Activated naive CD8-positive, alpha-beta T cell treated with anti-CD3 and anti-CD28 coated beads for 36 hours (primary cell): ENCODE measurements at regions not wholly inside any gene's neighbourhood (a gene's known extent, or its start where the extent isn't known, plus 50 kb on each side); places are given as distances from the start of the nearest gene placed in this dataset.
"Not testable (repeated sequence)": the region's sequence is repeated elsewhere in the genome, so short reads cannot be mapped to it uniquely, and the experiment has no call there.

Source experiments
- DNase-seq: peaks from one replicate; pipeline ENCODE4 v3.0.0; 2021
- H3K27ac Mint-ChIP-seq: one replicate; pipeline ENCODE4 v1.8.0; 2022; ENCODE audit warnings: mild to moderate bottlenecking, moderate library complexity, mixed read lengths
- H3K27me3 Mint-ChIP-seq: one replicate; pipeline ENCODE4 v1.8.0; 2022; ENCODE audit warnings: mild to moderate bottlenecking, mixed read lengths
- H3K36me3 Mint-ChIP-seq: one replicate; pipeline ENCODE4 v1.8.0; 2021; ENCODE audit warnings: mild to moderate bottlenecking, mixed read lengths
- H3K4me1 Mint-ChIP-seq: one replicate; pipeline ENCODE4 v1.8.0; 2021; ENCODE audit warnings: mixed read lengths
- H3K4me3 Mint-ChIP-seq: one replicate; pipeline ENCODE4 v1.8.0; 2022; ENCODE audit warnings: mild to moderate bottlenecking, moderate library complexity, mixed read lengths
- H3K9me3 Mint-ChIP-seq: one replicate; pipeline ENCODE4 v1.8.0; 2022; ENCODE audit warnings: mixed read lengths

DNA sequence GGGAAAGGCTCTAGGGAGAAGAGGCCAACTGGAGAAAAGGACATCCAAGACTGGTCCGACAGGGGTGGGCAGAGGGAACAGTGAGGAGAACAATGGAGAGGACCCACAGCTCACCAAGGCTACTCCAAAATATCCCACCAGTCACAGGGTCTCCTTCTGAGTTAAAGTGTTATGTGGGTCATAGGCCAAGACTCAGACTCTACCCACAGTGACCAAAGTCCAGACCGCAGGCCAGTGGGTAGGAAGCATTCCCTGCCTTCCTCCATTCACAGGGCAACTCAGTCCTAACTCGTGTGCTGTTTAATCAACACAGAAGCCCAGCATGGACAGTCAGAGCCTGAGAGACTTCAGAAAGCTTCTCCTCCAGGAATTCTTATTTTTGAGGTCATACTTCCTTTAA is 260.6 kb downstream of the SMAD2 start:
- H3K4me3 Mint-ChIP-seq = no peak overlapping the region
- H3K27ac Mint-ChIP-seq = no peak overlapping the region
- no peaks in the 10 kb centered on the region for H3K36me3 Mint-ChIP-seq
- DNase-seq = no peak
- no peaks in the 10 kb centered on the region for H3K9me3 Mint-ChIP-seq
- peaks cover 19% of the 10 kb centered on the region for H3K27me3 Mint-ChIP-seq
- no peaks in the 10 kb centered on the region for H3K4me1 Mint-ChIP-seq

DNA sequence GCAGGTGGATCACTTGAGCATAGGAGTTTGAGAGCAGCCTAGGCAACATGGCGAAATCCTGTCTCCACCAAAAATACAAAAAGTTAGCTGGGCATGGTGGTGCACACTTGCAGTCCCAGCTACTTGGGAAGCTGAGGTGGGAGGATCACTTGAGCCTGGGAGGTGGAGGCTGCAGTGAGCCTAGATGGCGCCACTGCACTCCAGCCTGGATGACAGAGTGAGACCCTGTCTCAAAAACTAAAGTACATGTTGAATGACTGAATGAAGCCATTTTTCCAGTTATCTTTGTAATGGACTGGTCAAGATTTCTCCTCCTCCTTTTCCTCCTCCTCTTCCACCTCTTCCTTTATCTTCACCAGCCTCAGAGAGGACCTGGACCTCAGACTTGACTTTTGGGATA is 272.0 kb downstream of the SMAD2 start:
- Mint-ChIP-seq H3K27me3 (no peaks in the 10 kb centered on the region), H3K4me3 (no peak overlapping the region), H3K4me1 (no peaks in the 10 kb centered on the region), H3K36me3 (no peaks in the 10 kb centered on the region), H3K27ac (no peak overlapping the region), H3K9me3 (peaks cover 6% of the 10 kb centered on the region)
- DNase-seq = no peak

DNA sequence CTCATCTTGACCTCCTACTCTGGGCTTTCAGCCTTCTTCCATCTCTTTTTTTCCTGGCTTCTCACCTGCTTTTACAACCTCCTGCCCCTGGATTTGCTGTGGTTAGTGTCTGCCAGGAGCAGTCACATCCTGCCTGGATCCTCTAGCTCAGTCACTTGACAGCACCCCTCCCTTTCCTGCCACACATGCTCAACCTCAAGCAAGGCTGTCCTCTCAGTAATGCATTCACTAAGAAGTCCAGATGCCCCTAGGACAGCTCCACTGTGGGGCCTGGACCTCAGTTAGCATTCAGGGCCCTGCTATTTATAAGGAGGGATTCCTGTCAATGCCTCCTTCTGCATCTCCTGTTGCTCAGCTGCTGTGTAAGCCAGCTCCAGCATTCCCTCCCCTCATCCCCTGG is 275.5 kb downstream of the SMAD2 start:
- Mint-ChIP-seq H3K4me1 (no peaks in the 10 kb centered on the region), H3K4me3 (no peak overlapping the region), H3K9me3 (peaks cover 4% of the 10 kb centered on the region), H3K27me3 (no peaks in the 10 kb centered on the region), H3K27ac (no peak overlapping the region), H3K36me3 (no peaks in the 10 kb centered on the region)
- DNase-seq = no peak

DNA sequence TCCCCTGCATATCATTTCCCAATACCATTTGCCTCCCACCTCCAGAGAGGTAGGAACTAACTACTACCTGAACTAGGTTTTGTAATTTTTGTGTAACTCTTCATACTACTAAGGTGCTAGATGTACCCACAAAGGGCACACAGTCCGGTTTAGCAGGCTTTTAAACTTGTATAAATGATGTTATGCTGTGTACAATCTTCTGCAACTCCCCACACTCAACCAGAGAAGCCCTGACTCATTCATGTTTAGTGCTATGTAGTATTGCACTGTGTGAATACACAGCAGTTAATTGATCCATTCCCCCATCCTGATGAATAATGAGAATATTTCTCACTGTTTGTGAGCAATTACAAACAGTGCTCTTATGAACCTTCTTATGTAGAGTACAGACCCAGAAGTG is 285.6 kb downstream of the SMAD2 start:
- H3K9me3 Mint-ChIP-seq = no peaks in the 10 kb centered on the region
- no peaks in the 10 kb centered on the region for H3K36me3 Mint-ChIP-seq
- no peak overlapping the region for H3K27ac Mint-ChIP-seq
- no peaks in the 10 kb centered on the region for H3K4me1 Mint-ChIP-seq
- H3K4me3 Mint-ChIP-seq = no peak overlapping the region
- peaks cover 9% of the 10 kb centered on the region for H3K27me3 Mint-ChIP-seq
- DNase-seq = no peak

DNA sequence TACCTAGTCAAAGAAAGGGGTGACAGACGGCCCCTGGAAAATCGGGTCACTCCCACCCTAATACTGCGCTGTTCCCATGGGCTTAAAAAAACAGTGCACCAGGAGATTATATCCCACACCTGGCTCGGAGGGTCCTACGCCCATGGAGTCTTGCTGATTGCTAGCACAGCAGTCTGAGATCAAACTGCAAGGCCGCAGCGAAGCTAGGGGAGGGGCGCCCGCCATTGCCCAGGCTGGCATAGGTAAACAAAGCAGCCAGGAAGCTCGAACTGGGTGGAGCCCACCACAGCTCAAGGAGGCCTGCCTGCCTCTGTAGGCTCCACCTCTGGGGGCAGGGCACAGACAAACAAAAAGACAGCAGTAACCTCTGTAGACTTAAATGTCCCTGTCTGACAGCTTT is 292.9 kb downstream of the SMAD2 start:
- not testable (repeated sequence) for H3K27ac Mint-ChIP-seq, DNase-seq, H3K36me3 Mint-ChIP-seq, H3K4me1 Mint-ChIP-seq, H3K4me3 Mint-ChIP-seq, H3K9me3 Mint-ChIP-seq
- peaks cover 25% of the 10 kb centered on the region for H3K27me3 Mint-ChIP-seq

DNA sequence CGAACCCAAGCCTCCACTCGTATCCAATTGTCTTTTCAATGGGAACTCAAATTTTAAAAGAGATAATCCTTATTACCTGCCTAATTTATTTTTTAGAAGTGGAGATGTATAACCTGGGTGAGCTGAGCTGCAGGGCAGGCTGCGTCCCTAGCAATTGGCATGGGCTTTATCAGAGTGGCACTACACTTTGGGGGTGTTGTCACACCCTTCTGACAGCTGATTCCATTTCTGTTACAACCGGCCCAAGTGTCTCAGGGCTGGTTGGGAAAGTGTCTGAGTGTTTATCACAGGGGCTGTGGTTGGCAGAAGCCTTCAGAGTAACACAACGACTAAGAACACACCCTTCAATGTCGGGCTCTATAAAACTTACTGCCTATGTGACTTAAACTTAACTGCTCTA is 295.0 kb downstream of the SMAD2 start:
- Mint-ChIP-seq H3K4me3 (no peak overlapping the region), H3K27me3 (peaks cover 25% of the 10 kb centered on the region), H3K36me3 (no peaks in the 10 kb centered on the region), H3K4me1 (no peaks in the 10 kb centered on the region), H3K27ac (no peak overlapping the region), H3K9me3 (no peaks in the 10 kb centered on the region)
- DNase-seq = no peak

DNA sequence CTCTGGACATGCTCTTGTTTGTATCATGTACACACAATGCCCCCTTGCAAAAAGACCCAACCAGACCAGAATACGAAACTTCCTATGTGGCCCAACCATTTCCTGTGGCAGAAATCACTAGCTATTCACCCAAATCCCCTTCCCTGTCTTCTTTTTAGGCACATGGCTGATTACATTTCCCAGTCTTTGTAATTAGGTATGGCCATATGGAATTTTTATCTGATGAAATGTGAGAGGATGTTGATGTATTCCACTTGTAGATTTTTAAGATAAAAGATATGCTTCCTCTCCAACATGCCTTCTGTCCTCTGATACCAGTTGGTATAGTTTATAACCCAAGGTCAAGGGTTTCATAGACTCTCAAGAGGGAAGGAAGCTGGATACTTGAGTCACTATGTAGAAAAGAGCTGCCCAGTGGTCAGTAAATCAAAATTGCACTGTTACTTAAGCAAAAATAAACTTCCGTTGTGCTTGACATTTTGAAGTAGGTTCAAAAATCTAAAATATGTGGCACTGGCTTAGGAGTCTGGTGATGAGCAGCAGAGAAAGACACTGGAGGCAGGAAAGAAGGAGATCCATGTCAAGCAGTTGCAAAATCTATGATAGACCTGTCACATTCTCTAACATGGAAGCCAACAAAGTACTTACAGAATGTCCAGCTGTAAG is 297.4 kb downstream of the SMAD2 start:
- Mint-ChIP-seq H3K4me1 (no peaks in the 10 kb centered on the region), H3K27ac (no peak overlapping the region), H3K27me3 (peaks cover 30% of the 10 kb centered on the region), H3K9me3 (no peaks in the 10 kb centered on the region), H3K36me3 (no peaks in the 10 kb centered on the region), H3K4me3 (no peak overlapping the region)
- DNase-seq = no peak

DNA sequence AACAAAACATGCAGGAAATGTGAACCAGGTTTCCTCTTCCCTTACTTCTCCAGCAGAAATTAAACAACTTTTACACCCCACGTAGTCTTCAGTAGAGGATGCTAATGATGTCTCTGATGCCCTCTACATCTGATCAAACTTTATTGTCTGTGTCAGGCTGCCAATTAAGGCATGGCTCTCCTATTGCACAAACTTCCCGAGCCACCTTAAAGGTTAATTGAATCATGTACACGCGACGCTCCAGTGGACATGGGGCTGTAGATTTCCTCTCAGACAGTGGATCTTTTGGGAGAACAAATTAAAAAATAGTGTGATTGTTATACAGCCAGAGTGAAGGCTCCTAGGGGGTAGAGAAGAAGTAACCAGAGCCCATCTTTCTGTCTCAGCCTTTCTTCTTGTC is 301.6 kb downstream of the SMAD2 start:
- H3K9me3 Mint-ChIP-seq = no peaks in the 10 kb centered on the region
- H3K4me1 Mint-ChIP-seq = no peaks in the 10 kb centered on the region
- H3K27ac Mint-ChIP-seq = no peak overlapping the region
- H3K27me3 Mint-ChIP-seq = peaks cover 7% of the 10 kb centered on the region
- H3K4me3 Mint-ChIP-seq = no peak overlapping the region
- no peak for DNase-seq
- no peaks in the 10 kb centered on the region for H3K36me3 Mint-ChIP-seq

DNA sequence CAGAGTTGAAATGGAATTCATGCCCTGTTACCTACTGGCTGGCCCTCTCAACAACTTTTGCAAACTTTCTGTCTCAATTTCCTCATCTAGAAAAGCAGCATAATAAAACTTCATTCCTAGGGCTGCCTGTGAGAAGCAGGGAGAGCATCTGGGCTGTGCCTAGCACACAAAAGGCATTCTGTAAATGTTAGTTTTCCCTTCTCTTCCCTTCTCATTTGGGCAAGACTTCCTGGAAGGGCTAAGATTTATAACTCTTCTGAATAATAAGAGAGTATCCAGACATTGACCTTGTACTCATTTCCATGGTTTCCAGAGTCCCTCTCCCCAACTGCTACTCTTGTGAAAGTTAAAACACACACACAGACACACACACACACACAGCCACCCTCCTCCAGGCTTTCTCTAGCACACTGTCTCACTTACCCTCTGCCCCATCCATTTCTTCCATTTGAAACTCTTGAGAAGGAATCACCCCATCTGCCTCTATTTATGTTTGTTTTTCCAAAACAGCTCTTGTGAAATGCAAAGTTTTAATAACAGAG is 302.1 kb downstream of the SMAD2 start:
- Mint-ChIP-seq H3K27ac (no peak overlapping the region), H3K27me3 (peaks cover 5% of the 10 kb centered on the region)

DNA sequence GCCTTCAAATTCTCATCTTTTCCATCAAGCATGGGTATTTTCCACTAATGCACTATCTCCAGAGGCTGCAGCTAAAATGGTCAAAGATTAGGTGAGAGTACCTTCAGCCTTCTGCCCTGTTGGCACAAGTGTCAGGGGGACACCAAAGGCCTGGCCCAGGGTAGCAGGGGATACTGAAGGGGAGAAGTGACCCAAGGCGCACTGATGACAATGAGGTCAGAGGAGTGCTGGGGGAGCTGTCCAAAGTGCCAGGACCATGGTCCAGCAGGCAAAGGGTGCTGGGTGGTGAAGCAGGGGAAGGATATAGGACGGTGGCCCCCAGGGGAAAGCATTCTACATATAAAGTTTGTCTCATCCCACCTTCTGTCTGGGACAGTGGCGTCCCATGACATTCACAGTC is 303.4 kb downstream of the SMAD2 start:
- Mint-ChIP-seq H3K27me3 (peaks cover 8% of the 10 kb centered on the region), H3K27ac (no peak overlapping the region), H3K36me3 (no peaks in the 10 kb centered on the region), H3K4me1 (no peaks in the 10 kb centered on the region), H3K4me3 (no peak overlapping the region), H3K9me3 (no peaks in the 10 kb centered on the region)
- no peak for DNase-seq

More for the DNA sequence above, 302.1 kb downstream of the SMAD2 start:
- H3K9me3 Mint-ChIP-seq = no peaks in the 10 kb centered on the region
- H3K4me1 Mint-ChIP-seq = no peaks in the 10 kb centered on the region
- no peak overlapping the region for H3K4me3 Mint-ChIP-seq
- no peaks in the 10 kb centered on the region for H3K36me3 Mint-ChIP-seq
- no peak for DNase-seq

DNA sequence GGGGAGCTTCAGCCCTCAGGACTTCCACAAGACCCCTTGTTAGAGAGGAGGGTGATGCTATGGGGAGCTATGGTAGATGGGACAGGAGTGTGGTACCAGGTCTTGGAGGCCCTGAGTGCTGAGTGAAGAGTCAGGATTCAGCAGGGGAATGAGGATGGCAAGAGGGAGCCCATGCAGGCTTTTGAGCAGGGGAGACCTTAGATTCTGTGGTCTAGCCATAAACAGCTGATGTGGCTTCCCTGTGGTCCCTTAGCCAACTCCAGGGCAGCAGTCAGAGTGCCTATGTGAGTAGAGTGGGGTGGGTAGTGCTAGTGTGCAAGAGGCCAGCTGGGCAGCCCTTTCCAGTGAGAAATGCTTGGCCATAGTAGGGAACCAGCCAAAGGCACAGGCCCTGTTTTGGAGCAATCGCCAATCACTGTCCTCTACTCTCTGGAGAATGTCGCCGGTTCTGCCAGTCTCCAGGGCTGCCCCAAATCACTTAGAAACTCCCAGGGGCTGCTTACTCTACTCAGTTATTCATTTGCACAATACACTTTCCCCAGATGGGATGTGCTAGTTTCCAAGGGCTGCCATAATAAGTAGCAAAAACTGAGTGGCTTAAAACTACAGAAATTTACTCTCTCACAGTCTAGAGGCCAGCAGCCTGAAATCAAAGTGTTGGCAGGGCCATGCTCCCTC is 310.5 kb downstream of the SMAD2 start:
- no peaks in the 10 kb centered on the region for H3K9me3 Mint-ChIP-seq
- peaks cover 16% of the 10 kb centered on the region for H3K27me3 Mint-ChIP-seq
- H3K4me3 Mint-ChIP-seq = no peak overlapping the region
- H3K4me1 Mint-ChIP-seq = no peaks in the 10 kb centered on the region
- no peak for DNase-seq
- no peak overlapping the region for H3K27ac Mint-ChIP-seq
- H3K36me3 Mint-ChIP-seq = no peaks in the 10 kb centered on the region

DNA sequence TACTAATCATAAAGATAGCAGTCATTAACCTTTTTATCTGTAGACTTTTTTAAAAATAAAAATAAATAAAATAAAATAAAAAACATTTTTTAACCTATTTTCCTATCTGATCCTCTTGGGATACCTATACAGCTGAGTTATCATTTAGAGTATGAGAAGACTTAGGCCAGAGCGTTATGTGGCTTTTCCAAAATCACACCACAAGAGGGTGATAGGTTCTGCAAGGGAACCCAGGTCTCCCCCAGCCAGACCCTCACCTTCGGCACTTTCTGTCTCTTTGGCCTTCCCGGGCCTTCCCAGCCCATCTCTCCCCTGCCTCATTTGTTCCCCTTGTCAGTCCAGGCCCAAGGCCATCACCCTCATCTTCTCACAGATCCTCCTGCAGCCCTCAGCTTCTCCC is 311.7 kb downstream of the SMAD2 start:
- DNase-seq = no peak
- Mint-ChIP-seq H3K4me3 (no peak overlapping the region), H3K27me3 (peaks cover 16% of the 10 kb centered on the region), H3K27ac (no peak overlapping the region), H3K36me3 (no peaks in the 10 kb centered on the region), H3K4me1 (no peaks in the 10 kb centered on the region), H3K9me3 (no peaks in the 10 kb centered on the region)

DNA sequence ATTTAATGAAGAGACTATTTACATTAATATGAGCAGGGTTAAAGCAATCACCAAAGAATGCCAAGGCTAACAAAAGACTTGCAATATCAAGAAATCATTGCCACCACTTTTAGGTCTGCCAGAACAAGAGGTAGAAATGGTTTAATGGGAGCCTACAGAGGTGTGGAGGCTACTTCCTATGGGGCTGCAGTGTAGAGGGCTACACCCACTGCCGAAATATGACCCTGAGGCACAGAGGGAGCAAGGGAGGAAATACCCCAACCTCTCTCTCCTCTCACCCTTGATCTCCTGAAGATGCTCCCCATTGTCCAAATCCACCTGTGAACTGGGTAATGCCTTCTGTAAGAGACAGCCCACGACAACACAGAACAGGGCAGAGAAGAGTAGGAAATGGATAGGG is 315.4 kb downstream of the SMAD2 start:
- no peaks in the 10 kb centered on the region for H3K4me1 Mint-ChIP-seq
- no peak for DNase-seq
- H3K27ac Mint-ChIP-seq = no peak overlapping the region
- H3K36me3 Mint-ChIP-seq = no peaks in the 10 kb centered on the region
- H3K9me3 Mint-ChIP-seq = peaks cover 4% of the 10 kb centered on the region
- peaks cover 11% of the 10 kb centered on the region for H3K27me3 Mint-ChIP-seq
- no peak overlapping the region for H3K4me3 Mint-ChIP-seq

DNA sequence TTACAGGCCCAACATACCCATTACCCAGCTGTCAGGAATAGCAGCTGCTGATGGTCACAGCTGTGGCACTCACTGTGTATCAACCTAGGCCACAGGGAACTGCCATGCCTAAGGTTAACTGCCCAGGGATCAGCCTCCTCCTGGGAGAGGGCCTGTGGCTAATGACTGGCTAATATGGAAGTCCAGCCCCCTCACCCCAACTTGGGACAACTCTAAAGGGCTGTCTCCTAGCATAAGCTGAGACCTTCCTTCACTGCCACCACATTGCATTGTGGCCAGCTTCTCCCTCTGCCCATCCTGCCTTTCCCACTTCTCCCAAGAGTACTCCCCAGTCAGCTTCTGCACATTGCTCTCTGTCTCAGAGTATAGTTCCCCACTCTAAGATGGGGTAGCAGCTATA is 316.5 kb downstream of the SMAD2 start:
- peaks cover 6% of the 10 kb centered on the region for H3K27me3 Mint-ChIP-seq
- H3K4me1 Mint-ChIP-seq = no peaks in the 10 kb centered on the region
- no peak overlapping the region for H3K27ac Mint-ChIP-seq
- H3K9me3 Mint-ChIP-seq = peaks cover 4% of the 10 kb centered on the region
- no peak for DNase-seq
- H3K4me3 Mint-ChIP-seq = no peak overlapping the region
- H3K36me3 Mint-ChIP-seq = no peaks in the 10 kb centered on the region

DNA sequence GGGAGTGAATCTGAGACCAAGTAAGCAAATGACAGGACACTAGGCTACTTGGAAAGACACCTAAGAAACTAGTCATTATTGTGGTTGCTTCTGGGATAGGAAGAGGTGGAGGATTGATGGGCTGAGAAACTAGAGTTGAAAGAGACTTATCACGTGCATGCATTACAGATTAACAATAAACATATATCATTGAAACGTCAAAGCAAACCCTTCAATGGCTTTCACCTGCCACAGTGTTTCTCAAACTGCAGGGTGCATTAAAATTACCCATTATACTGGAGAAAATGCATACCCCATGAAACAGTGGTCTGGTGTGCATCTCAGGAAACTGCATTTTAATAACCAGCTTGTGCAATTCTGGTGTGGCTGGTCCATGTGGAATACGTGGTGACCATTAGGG is 318.8 kb downstream of the SMAD2 start:
- H3K27me3 Mint-ChIP-seq = peaks cover 10% of the 10 kb centered on the region
- DNase-seq = no peak
- H3K4me3 Mint-ChIP-seq = no peak overlapping the region
- no peak overlapping the region for H3K27ac Mint-ChIP-seq
- H3K4me1 Mint-ChIP-seq = no peaks in the 10 kb centered on the region
- no peaks in the 10 kb centered on the region for H3K36me3 Mint-ChIP-seq
- peaks cover 4% of the 10 kb centered on the region for H3K9me3 Mint-ChIP-seq

DNA sequence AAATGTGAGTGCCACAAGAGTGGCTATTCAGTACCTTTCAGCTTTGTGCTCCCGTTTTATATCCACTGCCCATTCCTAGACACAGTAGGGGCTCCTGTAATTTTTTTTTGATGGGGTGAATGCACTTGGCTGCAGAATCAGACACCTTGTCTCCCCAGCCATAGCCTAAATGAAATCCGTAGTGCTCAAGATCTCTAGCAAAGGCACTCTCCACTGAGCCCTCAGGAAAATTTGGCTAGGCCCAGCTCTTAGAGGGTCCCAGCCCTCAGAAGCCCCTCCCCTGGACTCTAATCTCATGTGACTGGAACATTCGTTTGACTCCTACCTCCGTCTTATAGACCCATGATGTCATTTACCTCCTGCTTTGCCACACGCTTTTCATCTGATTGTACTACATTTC is 323.9 kb downstream of the SMAD2 start:
- DNase-seq = no peak
- Mint-ChIP-seq H3K36me3 (no peaks in the 10 kb centered on the region), H3K9me3 (peaks cover 4% of the 10 kb centered on the region), H3K27ac (no peak overlapping the region), H3K27me3 (peaks cover 10% of the 10 kb centered on the region), H3K4me1 (no peaks in the 10 kb centered on the region), H3K4me3 (no peak overlapping the region)
